ENCODE measurements at regions not wholly inside any gene's neighbourhood (a gene's known extent, or its start where the extent isn't known, plus 50 kb on each side); places are given as distances from the start of the nearest gene placed in this dataset.

- TF ChIP-seq ZNF670 (tag by site-specific recombination; IDR thresholded peaks at IDR 0.05; ENCODE audit: low read depth): no peak
- no peak for TF ChIP-seq ZNF664 (tag by site-specific recombination; IDR thresholded peaks at IDR 0.05)
- TF ChIP-seq ZBTB10 (tag by site-specific recombination; IDR thresholded peaks at IDR 0.05): no peak
- TF ChIP-seq CTCF (tag by site-specific recombination; IDR thresholded peaks at IDR 0.05): no peak
- no peak for TF ChIP-seq TSHZ1 (tag by site-specific recombination; IDR thresholded peaks at IDR 0.05; ENCODE audit: borderline replicate concordance)
- TF ChIP-seq ELK4 (IDR thresholded peaks at IDR 0.05; ENCODE audit: borderline replicate concordance, low read depth, low read length): no peak
- no peak for TF ChIP-seq TCF7L2 (IDR thresholded peaks at IDR 0.05; ENCODE audit: borderline replicate concordance, low read depth, low read length)
- TF ChIP-seq PRDM10 (tag by site-specific recombination; IDR thresholded peaks at IDR 0.05): no peak
- TF ChIP-seq ZBTB26 (tag by site-specific recombination; optimal IDR thresholded peaks at IDR 0.05): no peak
- no peak for TF ChIP-seq ZNF785 (tag by site-specific recombination; IDR thresholded peaks at IDR 0.05)
- no peak for TF ChIP-seq ZNF211 (tag by site-specific recombination; IDR thresholded peaks at IDR 0.05; ENCODE audit: low read depth)
- TF ChIP-seq RBAK (tag by site-specific recombination; IDR thresholded peaks at IDR 0.05): no peak
- TF ChIP-seq ZNF501 (tag by site-specific recombination; IDR thresholded peaks at IDR 0.05): no peak
Measured at GRCh38 chr10:65419629-65420028, 1506.2 kb upstream of the LRRTM3 start.
